T follicular helper cell (primary cell): ENCODE measurements at regions not wholly inside any gene's neighbourhood (a gene's known extent, or its start where the extent isn't known, plus 50 kb on each side); places are given as distances from the start of the nearest gene placed in this dataset.

ENCODE experiments used
- DNase-seq: peaks from one replicate; pipeline ENCODE4 v3.0.0-alpha.2; 2020; ENCODE audit warnings: low read depth

DNA sequence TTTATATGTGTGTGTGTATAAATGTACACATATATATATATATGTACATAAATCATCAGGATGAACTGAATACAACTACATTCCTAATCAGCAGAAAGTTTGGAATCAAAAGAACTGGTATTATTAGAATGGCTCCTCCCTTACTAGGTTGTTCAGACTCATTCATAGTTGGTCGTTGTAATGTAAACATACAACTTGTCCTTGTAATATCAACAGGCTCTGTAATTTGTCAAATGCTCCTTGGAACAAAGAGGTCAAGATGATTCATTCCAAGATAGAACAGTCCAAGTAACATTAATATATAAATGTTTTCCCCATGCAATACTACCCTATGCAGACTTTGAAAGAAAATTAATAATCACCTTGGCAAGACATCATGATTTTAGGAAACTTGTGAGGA, 351.4 kb upstream of the SMIM31 start:
- DNase-seq, result no peak

- DNase-seq, result no peak
Observed at GRCh38 chr4:164405774-164406173, 348.2 kb upstream of the SMIM31 start.

- no peak for DNase-seq
Observed at GRCh38 chr4:164408831-164409230, 345.1 kb upstream of the SMIM31 start.

DNA sequence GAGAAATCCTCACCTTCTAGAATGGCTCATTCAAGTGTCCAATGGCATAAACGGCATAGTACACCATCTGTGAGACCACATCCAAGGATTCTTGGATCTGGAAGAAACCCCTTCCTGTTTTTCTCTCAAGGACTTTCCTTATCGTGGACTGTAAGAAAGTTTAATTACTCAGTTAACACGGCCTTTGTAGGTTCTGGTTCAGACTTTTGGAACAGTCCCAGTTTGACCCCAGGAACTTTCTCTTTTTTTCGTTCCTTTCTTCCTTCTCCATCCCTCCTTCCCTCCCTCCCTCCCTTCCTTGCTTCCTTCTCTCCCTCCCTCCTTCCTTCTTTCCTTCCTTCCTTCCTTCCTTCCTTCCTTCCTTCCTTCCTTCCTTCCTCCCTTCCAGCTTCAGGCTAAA, 343.5 kb upstream of the SMIM31 start:
- no peak for DNase-seq

DNA sequence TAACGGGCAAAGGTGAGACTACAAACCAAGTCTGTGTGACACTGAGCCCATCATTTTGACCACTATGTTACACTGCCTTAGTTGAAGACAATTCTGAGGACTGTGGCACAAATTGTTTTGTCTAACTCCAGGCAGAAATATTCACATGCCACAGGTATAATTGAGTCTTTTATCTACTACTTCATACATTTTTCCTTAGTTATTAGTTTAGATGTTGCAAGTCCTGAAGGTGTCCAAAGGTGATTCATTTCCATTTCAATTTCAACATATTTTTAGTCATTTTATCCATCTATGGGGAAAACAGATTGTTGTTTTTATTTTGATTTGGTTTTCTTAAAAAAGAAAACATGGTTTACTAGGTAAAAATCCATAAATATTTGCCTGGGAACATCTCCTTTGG, 341.7 kb upstream of the SMIM31 start:
- no peak for DNase-seq

DNA sequence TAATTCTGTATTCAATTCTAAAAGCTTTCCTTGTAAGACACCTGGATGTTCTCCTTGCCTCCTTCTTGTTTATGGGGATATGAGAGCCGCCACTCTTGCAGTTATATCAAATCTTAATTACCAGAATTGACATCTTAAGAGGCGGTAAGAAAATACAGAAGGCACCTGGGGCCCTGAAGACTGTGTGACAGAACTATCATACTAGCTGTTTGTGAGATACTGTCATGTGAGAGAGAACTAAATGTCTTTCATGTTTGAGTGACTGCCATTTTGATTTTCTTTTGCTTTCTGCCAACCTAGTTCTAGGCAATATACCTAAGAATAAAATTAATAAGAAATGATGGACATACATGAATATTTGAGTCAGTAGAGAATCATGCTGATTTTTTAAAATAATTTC, 340.2 kb upstream of the SMIM31 start:
- no peak for DNase-seq

DNA sequence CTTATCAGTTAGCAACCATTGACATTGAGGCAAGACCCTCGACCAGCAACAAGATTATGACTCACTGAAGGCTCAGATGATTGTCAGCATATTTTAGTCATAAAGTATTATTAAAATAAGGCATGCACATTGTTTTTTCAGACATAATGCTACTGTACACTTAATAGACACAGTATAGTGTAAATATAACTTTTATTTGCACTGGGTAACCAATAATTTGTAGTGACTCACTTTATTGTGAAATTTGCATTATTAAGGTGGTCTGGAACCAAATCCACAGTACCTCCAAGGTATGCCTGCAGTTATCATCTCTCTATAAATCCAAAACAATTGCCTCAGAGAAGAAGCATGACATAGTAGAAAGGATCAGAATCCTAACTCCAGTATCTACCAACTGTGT, 330.1 kb upstream of the SMIM31 start:
- DNase-seq, result no peak

- DNase-seq, result no peak
Observed at GRCh38 chr4:164424846-164425245, 329.1 kb upstream of the SMIM31 start.

DNA sequence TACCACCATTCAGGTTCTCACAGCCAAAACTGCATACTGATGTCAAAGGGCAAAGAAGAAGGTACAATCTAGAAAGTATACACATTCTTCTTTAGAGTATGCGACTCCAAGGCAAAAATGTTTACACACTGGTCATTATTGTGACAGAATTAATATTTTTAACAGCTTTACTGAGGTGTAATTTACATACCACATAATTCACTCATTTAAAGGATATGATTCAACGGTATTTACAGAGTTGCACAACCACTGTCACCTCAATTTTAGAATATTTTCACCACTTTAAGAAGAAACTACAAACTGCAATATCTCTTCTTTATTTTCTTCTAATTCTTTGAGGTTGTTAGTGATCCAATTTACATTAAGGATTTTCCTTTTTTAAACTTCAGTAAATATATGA, 325.4 kb upstream of the SMIM31 start:
- DNase-seq, result no peak

DNA sequence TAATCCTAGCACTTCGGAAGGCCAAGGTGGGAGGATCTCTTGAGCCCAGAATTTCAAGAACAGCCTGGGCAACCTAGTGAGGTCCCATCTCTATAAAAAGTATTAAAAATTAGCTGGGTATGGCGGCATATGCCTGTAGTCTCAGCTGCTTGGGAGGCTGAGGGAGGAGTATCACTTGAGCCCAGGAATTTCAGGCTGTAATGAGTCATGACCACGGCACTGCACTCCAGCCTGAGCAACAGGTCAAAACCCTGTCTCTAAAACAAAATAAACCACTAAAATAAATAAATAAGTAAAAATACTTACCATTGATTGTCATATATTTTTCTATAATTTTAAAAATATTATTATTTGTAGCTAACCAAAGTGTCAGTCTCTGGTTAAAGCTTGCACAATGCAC, 315.6 kb upstream of the SMIM31 start:
- no peak for DNase-seq

- no peak for DNase-seq
Observed at GRCh38 chr4:164439037-164439436, 314.9 kb upstream of the SMIM31 start.

DNA sequence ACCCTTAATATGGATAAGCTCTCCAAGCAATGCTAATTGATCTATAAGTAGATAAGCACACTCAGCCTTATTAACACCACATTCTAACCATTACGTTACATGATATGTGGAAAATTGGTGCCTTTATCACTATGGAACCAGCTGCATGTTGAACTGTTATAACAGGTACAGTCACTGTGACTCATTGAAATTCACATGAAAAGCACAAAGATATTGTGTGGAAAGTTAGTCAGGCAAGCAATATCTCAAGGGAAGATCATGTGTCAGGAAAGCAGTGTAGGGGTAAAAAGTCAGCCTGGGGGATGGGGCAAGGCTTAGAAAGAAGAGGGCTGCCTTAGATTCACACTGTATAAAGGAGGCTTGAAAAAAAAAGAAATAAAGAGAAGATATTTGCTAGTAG, 313.7 kb upstream of the SMIM31 start:
- no peak for DNase-seq

GRCh38 chr4:164441109-164441508, 312.8 kb upstream of the SMIM31 start:
- no peak for DNase-seq

DNA sequence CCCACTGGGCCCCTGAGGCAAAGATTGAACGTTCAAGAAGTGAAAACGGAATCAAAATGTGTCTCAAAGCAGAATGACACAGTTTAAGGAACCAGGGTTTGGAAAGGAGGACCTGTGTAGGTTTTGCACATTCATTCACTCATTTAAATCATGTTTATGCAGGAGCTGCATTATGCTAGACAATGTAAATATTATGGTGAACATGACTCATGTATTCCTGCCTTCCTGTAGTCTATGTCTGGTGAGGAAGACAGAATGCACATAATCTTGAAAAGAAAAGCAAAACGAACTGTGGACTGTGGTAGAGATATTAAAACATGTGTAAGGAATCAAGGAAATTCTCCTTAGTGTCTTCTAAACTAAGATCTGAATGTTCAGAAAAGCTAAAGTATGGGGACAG, 311.8 kb upstream of the SMIM31 start:
- no peak for DNase-seq

GRCh38 chr4:164446516-164446915, 307.4 kb upstream of the SMIM31 start:
- DNase-seq, result no peak

GRCh38 chr4:164461901-164462300, 292.0 kb upstream of the SMIM31 start:
- no peak for DNase-seq

DNA sequence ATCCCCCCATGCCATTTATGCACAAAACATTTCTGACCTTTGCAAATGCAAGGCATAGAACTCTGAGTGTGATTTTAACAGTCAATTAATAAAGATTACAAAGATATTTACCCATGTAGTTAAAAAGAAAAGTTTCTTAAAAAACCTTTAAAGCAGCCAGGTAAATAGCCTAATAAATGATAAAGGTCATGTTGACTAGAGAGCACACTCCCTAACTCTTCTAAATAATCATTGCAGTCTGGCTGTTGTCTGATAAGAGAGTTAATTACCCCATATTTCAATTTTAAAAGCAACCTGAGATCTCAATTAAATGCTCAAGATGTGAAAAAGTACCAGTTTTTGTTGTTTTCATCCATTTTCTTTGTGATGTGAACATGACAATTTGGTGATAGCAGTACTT, 291.5 kb upstream of the SMIM31 start:
- no peak for DNase-seq

- no peak for DNase-seq
Observed at GRCh38 chr4:164464313-164464712, 289.6 kb upstream of the SMIM31 start.

DNA sequence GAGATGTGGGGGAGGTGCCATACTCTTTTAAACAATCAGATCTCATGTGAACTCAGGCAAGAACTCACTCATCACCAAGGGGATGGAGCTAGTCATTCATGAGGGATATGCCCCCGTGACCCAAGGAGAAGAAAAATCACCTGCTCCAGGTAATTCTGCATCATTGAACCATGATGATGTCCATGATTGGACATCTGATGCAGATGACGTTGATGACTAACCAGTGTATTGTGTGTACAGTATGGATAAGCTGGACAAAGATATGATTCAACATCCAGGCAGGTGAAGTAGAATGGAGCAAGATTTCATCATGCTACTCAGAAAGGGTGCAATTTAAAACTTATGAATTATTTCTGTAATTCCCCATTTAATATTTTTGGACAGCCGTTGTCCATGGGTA, 286.4 kb upstream of the SMIM31 start:
- DNase-seq, result no peak

GRCh38 chr4:164481306-164482091, 272.4 kb upstream of the SMIM31 start:
- DNase-seq, result no peak

GRCh38 chr4:164482092-164482404, 271.9 kb upstream of the SMIM31 start:
- no peak for DNase-seq

DNA sequence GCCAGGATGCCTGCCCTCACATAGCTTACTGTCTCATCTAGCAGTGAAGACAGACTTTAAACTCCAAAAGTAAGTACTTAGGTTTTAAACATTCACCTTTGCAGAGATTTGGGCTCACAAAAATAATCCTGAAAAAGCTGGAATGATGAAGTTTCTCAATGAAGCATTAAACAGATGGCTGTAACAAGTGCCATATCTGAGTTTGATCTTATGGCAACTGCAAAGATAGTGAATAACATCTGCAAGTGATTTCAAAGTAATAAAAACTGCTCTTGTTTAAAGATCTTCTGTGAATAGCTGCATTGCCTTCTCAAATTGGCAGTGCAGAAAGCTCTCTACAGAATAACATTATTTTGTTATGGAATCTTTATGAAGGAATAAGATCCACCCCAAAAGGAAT, 271.2 kb upstream of the SMIM31 start:
- no peak for DNase-seq

DNA sequence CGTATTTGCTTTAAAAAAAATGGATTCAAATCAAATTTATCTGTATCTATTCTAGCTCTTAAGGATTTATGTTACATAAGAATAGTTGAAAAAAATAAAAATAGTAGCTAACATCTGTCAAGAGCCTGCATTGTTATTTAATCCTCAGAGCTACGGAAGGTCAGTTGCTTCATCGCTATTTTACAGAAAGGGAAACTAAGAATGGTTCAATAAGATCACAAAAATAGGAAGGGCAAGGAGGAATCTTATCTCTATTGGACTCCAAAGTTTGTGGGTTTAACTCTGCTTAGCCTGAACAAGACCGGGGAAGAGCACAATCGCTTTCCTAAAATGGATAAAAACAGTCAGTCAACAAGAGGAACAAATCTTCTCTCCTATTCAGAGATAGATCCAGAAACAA, 270.2 kb upstream of the SMIM31 start:
- DNase-seq, result no peak

DNA sequence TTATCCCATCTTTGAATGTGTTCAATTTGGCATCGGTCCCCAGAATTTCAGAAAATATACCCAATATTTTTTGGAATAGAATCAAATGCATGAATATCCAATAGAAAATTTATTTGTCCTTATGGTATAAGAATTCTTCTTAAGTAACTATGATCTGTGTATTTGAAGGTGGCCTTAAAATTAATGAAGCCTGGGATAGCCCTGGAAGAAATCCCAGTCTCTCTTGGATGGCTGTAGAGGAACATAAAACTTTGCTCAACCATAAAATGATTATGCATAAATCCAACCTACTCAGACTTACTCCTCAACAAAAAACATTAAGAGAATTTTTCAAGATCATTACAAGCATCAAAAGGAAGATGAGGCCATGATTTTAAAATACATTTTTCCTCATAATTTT, 269.4 kb upstream of the SMIM31 start:
- DNase-seq, result no peak

DNA sequence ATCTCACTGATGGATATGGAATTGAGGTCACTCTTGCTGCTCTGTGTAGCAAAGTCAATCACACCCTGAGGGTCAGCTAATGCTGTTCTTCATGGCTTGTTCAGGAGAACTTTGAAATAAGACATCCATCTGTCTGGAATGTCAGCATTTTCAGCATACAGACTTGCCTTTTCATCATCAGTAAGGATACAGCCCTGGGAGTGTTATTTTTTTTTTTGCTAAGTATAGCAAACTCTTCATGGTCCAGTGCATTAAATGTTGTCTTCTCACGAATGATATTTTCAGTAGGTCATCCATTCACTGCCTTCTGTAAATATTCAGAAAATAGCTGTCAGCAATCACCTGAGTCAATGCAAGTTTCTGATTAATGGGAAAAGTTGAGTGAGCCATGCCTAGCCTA, 268.8 kb upstream of the SMIM31 start:
- no peak for DNase-seq
